HFFc6 (cell line): ENCODE measurements at regions not wholly inside any gene's neighbourhood (a gene's known extent, or its start where the extent isn't known, plus 50 kb on each side); places are given as distances from the start of the nearest gene placed in this dataset.
"Not testable (repeated sequence)": the region's sequence is repeated elsewhere in the genome, so short reads cannot be mapped to it uniquely, and the experiment has no call there.

ENCODE experiments used
- DNase-seq: peaks from one replicate; pipeline ENCODE4 v3.0.0-alpha.2; 2018
- H3K27ac Mint-ChIP-seq: 2 replicates; pipeline ENCODE4 v1.8.0; 2020; ENCODE audit warnings: mild to moderate bottlenecking, mixed read lengths
- H3K27me3 Mint-ChIP-seq: 2 replicates; pipeline ENCODE4 v1.8.0; 2021; ENCODE audit warnings: mild to moderate bottlenecking, moderate library complexity, mixed read lengths; ENCODE audit not compliant: insufficient read depth
- H3K36me3 Mint-ChIP-seq: 2 replicates; pipeline ENCODE4 v1.8.0; 2021; ENCODE audit warnings: low read depth, mixed read lengths
- H3K4me1 Mint-ChIP-seq: 2 replicates; pipeline ENCODE4 v1.8.0; 2020; ENCODE audit warnings: low read depth, mixed read lengths
- H3K4me3 Mint-ChIP-seq: 2 replicates; pipeline ENCODE4 v1.8.0; 2020; ENCODE audit warnings: mild to moderate bottlenecking, moderate library complexity, mixed read lengths
- H3K9me3 Mint-ChIP-seq: 2 replicates; pipeline ENCODE4 v1.8.0; 2020; ENCODE audit warnings: mild to moderate bottlenecking, mixed read lengths
- CTCF ChIP-seq: fragments of 200-600 bp; sonication (generic); IDR thresholded peaks from 2 replicates; pipeline ENCODE4 v1.5.0; 2021; ENCODE audit warnings: antibody characterized with exemption, mild to moderate bottlenecking

DNA sequence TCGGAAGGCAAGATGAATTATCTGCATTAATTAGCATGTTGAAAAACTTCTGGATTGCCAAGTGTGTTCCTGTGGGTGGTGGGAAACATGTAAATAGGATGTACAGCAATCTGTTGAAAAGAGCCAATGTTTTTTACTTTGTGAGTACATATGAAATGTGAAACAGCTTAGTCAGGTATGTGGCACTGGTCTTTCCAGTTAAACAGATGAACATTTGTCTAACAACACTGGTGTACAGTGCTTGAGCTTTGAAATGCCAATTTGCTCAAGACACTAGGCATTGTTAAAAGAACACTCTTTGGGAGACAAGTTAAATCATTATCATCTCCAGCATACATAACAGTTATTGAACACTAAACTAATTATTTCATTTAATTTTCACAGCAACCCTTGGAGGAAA, 107.3 kb upstream of the SLC24A2 start:
- peaks cover 9% of the 10 kb centered on the region; the same call in 1 of the 2 replicates for H3K27me3 Mint-ChIP-seq
- TF ChIP-seq CTCF, result no peak
- H3K4me1 Mint-ChIP-seq, result no peaks in the 10 kb centered on the region
- H3K9me3 Mint-ChIP-seq, result no peaks in the 10 kb centered on the region
- H3K27ac Mint-ChIP-seq, result no peak overlapping the region
- H3K4me3 Mint-ChIP-seq, result no peak overlapping the region
- no peaks in the 10 kb centered on the region for H3K36me3 Mint-ChIP-seq
- no peak for DNase-seq

DNA sequence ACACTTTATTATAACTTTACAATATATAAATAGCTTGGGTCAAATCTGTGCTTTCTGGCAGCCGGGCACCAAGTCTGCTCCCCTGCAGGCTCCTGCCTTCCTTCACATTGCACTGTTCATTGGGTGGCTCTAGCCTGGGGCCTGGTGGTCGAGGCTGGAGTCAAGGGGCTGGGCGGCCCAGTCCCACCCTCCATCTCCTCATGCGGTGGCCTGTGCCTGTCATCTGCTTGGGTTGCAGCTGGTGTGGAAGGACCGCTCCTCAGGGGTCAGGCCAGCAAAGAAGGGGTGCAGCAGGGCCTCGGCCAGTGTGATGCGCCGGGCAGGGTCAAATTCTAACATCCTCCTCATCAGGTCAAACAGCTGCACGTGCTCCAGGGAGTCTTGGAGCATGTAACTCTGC, 106.7 kb upstream of the SLC24A2 start:
- H3K27me3 Mint-ChIP-seq, H3K4me1 Mint-ChIP-seq, H3K27ac Mint-ChIP-seq, H3K36me3 Mint-ChIP-seq, H3K4me3 Mint-ChIP-seq, DNase-seq, H3K9me3 Mint-ChIP-seq: not testable (repeated sequence)

- DNase-seq, result no peak
- H3K4me1 Mint-ChIP-seq, result no peaks in the 10 kb centered on the region
Measured at GRCh38 chr9:19895006-19895405, 106.2 kb upstream of the SLC24A2 start.

GRCh38 chr9:19885608-19886007, 96.8 kb upstream of the SLC24A2 start:
- Mint-ChIP-seq H3K4me3 (no peak overlapping the region), H3K27me3 (no peaks in the 10 kb centered on the region), H3K9me3 (peaks cover under 1% of the 10 kb centered on the region; the same call in 1 of the 2 replicates), H3K36me3 (no peaks in the 10 kb centered on the region), H3K4me1 (no peaks in the 10 kb centered on the region), H3K27ac (no peak overlapping the region)
- TF ChIP-seq CTCF, result no peak
- DNase-seq, result no peak

More at GRCh38 chr9:19895006-19895405, 106.2 kb upstream of the SLC24A2 start:
- no peaks in the 10 kb centered on the region for H3K9me3 Mint-ChIP-seq
- no peaks in the 10 kb centered on the region for H3K36me3 Mint-ChIP-seq
- peaks cover 6% of the 10 kb centered on the region; the same call in 1 of the 2 replicates for H3K27me3 Mint-ChIP-seq
- TF ChIP-seq CTCF, result no peak
- no peak overlapping the region for H3K27ac Mint-ChIP-seq
- no peak overlapping the region for H3K4me3 Mint-ChIP-seq

- Mint-ChIP-seq H3K27ac (no peak overlapping the region), H3K27me3 (peaks cover 2% of the 10 kb centered on the region), H3K4me3 (no peak overlapping the region), H3K9me3 (peaks cover 5% of the 10 kb centered on the region; the same call in 1 of the 2 replicates), H3K36me3 (no peaks in the 10 kb centered on the region), H3K4me1 (no peaks in the 10 kb centered on the region)
- no peak for DNase-seq
- no peak for TF ChIP-seq CTCF
Measured at GRCh38 chr9:19879062-19879461, 90.2 kb upstream of the SLC24A2 start.

DNA sequence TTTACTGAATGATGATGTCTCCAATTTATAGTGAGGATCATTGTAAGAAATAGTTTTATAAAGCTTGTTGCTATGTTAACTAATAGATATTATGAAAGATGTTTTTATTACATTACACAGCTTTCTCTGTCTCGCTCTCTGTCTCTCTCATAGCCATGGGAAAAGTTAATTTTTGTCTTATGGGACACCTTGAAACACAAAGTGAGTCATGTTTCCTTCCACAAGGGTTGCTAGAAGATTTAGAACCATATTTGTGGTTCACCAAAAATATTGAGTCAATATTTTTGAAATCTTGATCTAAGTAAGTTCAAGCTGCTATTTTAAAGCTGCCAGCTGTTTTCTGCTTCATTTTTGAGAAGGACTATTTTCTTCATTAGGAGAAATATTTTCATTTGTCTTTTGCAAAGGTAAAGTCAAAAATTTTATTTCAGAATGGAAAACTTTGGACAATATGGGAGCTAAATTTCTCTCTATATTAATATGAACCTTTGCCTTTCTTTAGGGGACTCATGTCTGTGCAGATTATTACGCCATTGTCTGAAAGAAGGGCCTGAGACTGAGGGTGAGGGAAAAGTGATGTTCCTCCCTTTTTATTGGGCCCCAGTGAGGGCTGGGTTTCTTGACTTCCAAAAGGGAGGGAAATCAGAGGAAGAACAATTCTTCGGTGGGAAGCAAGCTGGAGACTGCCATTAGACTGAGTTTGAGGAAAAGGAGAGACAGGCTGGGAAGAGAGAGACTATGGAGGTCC, 87.9 kb upstream of the SLC24A2 start:
- Mint-ChIP-seq H3K27ac (no peak overlapping the region), H3K36me3 (no peaks in the 10 kb centered on the region), H3K4me3 (no peak overlapping the region), H3K4me1 (no peaks in the 10 kb centered on the region), H3K9me3 (peaks cover 5% of the 10 kb centered on the region; the same call in 1 of the 2 replicates), H3K27me3 (peaks cover 2% of the 10 kb centered on the region)
- no peak for TF ChIP-seq CTCF
- DNase-seq, result no peak
